Liver (tissue), 3 donors: ENCODE measurements at regions not wholly inside any gene's neighbourhood (a gene's known extent, or its start where the extent isn't known, plus 50 kb on each side); places are given as distances from the start of the nearest gene placed in this dataset.

Experiments
- EGR1 ChIP-seq, 2 donors: IDR thresholded peaks; 2 replicates each; pipeline ENCODE4 v1.6.1; 2016 to 2018; ENCODE audit warnings: antibody characterized with exemption in 2 of 2, low read depth in 2 of 2
- GABPA ChIP-seq, 2 donors: IDR thresholded peaks in 1 of 2; conservative IDR thresholded peaks in 1 of 2; 2 replicates each; pipeline ENCODE4 v1.6.1; 2016; ENCODE audit warnings: antibody characterized with exemption in 2 of 2, mild to moderate bottlenecking in 1 of 2, moderate library complexity in 1 of 2
- JUND ChIP-seq, 2 donors: IDR thresholded peaks; 2 replicates each; pipeline ENCODE4 v1.6.1; 2016; ENCODE audit warnings: antibody characterized with exemption in 2 of 2
- RAD21 ChIP-seq, 2 donors: IDR thresholded peaks; 2 replicates each; pipeline ENCODE4 v1.6.1; 2016; ENCODE audit warnings: antibody characterized with exemption in 2 of 2, mild to moderate bottlenecking in 2 of 2
- REST ChIP-seq: IDR thresholded peaks from 2 replicates; pipeline ENCODE4 v1.6.1; 2016; ENCODE audit warnings: antibody characterized with exemption, mild to moderate bottlenecking
- RXRA ChIP-seq, 2 donors: IDR thresholded peaks; 2 replicates each; pipeline ENCODE4 v1.6.1; 2017 to 2018; ENCODE audit warnings: antibody characterized with exemption in 2 of 2, mild to moderate bottlenecking in 1 of 2
- SP1 ChIP-seq: IDR thresholded peaks from 2 replicates; pipeline ENCODE4 v1.6.1; 2018; ENCODE audit warnings: antibody characterized with exemption, mild to moderate bottlenecking
- TAF1 ChIP-seq: conservative IDR thresholded peaks from 2 replicates; pipeline ENCODE4 v1.6.1; 2016; ENCODE audit warnings: antibody characterized with exemption, mild to moderate bottlenecking
- YY1 ChIP-seq: IDR thresholded peaks from 2 replicates; pipeline ENCODE4 v1.6.1; 2016; ENCODE audit warnings: antibody characterized with exemption, mild to moderate bottlenecking
- TF ChIP-seq, protein P1 (sequence below): fragments of 150-350 bp; IDR thresholded peaks from 2 replicates; pipeline ENCODE4 v1.5.1; 2017; ENCODE audit warnings: improper control_type of control experiment, low read depth, low read length; ENCODE audit not compliant: missing input control
- TF ChIP-seq, protein P2 (sequence below): IDR thresholded peaks from 2 replicates; pipeline ENCODE4 v1.6.1; 2016; ENCODE audit warnings: antibody characterized with exemption
- TF ChIP-seq, protein P3 (sequence below): IDR thresholded peaks from 2 replicates; pipeline ENCODE4 v1.6.1; 2016; ENCODE audit warnings: antibody characterized with exemption
- TF ChIP-seq, protein P4 (sequence below): IDR thresholded peaks from 2 replicates; pipeline ENCODE4 v1.6.1; 2016; ENCODE audit warnings: antibody characterized with exemption
- donor health status: healthy.
- donor health status: healthy.

DNA sequence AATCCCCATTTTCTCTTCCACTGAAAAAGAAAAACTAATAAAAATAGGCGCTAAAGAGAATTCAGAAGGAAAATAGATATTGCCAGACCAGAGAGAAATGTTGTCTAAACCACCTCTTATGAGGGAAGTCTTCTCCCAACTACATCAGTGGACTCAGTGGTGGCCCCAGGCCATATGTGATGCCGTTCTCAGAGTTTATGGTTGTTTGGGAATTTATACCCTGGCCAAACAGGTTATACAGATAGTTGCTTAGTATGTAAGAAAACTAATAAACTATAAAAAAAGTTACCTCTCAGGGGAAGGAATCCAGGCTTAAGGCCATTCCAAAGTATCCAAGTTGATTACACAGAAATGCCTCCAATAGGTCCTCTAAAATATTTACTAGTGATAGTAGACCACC is 103.4 kb upstream of the RBM19 start:
- TF ChIP-seq, protein P1, sequence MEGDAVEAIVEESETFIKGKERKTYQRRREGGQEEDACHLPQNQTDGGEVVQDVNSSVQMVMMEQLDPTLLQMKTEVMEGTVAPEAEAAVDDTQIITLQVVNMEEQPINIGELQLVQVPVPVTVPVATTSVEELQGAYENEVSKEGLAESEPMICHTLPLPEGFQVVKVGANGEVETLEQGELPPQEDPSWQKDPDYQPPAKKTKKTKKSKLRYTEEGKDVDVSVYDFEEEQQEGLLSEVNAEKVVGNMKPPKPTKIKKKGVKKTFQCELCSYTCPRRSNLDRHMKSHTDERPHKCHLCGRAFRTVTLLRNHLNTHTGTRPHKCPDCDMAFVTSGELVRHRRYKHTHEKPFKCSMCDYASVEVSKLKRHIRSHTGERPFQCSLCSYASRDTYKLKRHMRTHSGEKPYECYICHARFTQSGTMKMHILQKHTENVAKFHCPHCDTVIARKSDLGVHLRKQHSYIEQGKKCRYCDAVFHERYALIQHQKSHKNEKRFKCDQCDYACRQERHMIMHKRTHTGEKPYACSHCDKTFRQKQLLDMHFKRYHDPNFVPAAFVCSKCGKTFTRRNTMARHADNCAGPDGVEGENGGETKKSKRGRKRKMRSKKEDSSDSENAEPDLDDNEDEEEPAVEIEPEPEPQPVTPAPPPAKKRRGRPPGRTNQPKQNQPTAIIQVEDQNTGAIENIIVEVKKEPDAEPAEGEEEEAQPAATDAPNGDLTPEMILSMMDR = no peak
- TF ChIP-seq YY1 (no peak), GABPA (IDR thresholded peaks at IDR 0.05 in 1 of 2, conservative IDR thresholded peaks at IDR 0.05 in 1 of 2) (no peak), EGR1 (IDR thresholded peaks at IDR 0.05; ENCODE audit: low read depth in 2 of 2) (no peak), SP1 (no peak), RXRA (IDR thresholded peaks at IDR 0.05) (no peak), TAF1 (no peak), RAD21 (IDR thresholded peaks at IDR 0.05) (no peak), REST (no peak), JUND (IDR thresholded peaks at IDR 0.05) (no peak)
- TF ChIP-seq, protein P2, sequence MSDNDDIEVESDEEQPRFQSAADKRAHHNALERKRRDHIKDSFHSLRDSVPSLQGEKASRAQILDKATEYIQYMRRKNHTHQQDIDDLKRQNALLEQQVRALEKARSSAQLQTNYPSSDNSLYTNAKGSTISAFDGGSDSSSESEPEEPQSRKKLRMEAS = no peak
- TF ChIP-seq, protein P3, sequence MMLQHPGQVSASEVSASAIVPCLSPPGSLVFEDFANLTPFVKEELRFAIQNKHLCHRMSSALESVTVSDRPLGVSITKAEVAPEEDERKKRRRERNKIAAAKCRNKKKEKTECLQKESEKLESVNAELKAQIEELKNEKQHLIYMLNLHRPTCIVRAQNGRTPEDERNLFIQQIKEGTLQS = no peak
- TF ChIP-seq, protein P4, sequence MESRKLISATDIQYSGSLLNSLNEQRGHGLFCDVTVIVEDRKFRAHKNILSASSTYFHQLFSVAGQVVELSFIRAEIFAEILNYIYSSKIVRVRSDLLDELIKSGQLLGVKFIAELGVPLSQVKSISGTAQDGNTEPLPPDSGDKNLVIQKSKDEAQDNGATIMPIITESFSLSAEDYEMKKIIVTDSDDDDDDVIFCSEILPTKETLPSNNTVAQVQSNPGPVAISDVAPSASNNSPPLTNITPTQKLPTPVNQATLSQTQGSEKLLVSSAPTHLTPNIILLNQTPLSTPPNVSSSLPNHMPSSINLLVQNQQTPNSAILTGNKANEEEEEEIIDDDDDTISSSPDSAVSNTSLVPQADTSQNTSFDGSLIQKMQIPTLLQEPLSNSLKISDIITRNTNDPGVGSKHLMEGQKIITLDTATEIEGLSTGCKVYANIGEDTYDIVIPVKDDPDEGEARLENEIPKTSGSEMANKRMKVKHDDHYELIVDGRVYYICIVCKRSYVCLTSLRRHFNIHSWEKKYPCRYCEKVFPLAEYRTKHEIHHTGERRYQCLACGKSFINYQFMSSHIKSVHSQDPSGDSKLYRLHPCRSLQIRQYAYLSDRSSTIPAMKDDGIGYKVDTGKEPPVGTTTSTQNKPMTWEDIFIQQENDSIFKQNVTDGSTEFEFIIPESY = no peak
